ENCODE measurements at regions not wholly inside any gene's neighbourhood (a gene's known extent, or its start where the extent isn't known, plus 50 kb on each side); places are given as distances from the start of the nearest gene placed in this dataset.

DNA sequence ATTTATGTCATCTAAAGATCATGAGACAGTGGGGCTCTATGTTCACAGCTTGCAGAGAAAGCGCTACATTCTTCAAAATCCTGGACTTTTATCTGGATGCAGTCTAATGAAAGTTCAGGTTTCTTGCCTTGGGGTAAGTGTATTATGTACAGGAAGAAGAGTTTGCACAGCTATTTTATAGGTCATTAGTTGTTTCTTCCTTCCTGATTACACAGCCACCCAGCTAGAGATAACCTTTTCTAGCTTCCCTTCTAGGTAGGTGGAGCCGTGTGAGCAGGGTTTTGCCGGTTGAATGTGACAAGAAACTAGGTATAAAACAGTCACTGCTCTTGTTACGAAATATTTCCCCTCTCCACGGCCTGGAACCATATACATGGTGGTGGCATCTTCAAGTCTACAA, 800.8 kb upstream of the SOX11 start:
- ATAC-seq (no peak), DNase-seq (ENCODE audit: low spot score) (no peak)
- H3K27me3 Mint-ChIP-seq = no peaks in the 10 kb centered on the region
- H3K4me1 Mint-ChIP-seq (ENCODE audit: low read depth in 2 of 2) = no peaks in the 10 kb centered on the region
- H3K9me3 Mint-ChIP-seq = peaks cover 8% of the 10 kb centered on the region
- H3K4me3 Mint-ChIP-seq = no peak overlapping the region
- no peak overlapping the region for H3K27ac Mint-ChIP-seq
- no peaks in the 10 kb centered on the region for H3K36me3 Mint-ChIP-seq

GRCh38 chr2:4895371-4895770, 796.8 kb upstream of the SOX11 start:
- H3K36me3 Mint-ChIP-seq = no peaks in the 10 kb centered on the region
- H3K4me3 Mint-ChIP-seq = no peak overlapping the region
- DNase-seq (ENCODE audit: low spot score) = no peak
- H3K9me3 Mint-ChIP-seq = peaks cover 12% of the 10 kb centered on the region
- no peak overlapping the region for H3K27ac Mint-ChIP-seq
- no peaks in the 10 kb centered on the region for H3K4me1 Mint-ChIP-seq (ENCODE audit: low read depth in 2 of 2)
- H3K27me3 Mint-ChIP-seq = no peaks in the 10 kb centered on the region
- ATAC-seq = no peak

DNA sequence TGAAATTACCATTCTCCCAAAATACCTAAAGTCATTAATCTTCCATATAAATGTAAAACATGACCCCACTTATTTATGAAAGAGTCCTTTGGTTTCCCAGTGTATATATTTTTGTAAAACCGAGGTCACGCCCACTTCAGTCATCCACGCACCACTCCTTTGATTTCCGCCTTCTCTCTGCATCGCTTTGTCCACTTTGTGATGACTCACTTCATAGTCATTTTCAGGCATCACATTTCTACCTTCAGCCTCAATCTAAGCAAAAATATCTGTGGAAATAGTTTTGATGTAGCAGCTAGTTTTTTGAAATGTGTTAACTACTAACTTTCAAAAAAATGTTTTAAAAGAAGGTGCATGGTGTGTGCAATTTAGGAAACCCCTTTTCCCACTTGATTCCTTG, 793.5 kb upstream of the SOX11 start:
- no peak for DNase-seq (ENCODE audit: low spot score)
- Mint-ChIP-seq H3K9me3 (peaks cover 15% of the 10 kb centered on the region), H3K4me1 (ENCODE audit: low read depth in 2 of 2) (no peaks in the 10 kb centered on the region), H3K36me3 (peaks cover 4% of the 10 kb centered on the region), H3K27ac (no peak overlapping the region), H3K27me3 (no peaks in the 10 kb centered on the region), H3K4me3 (no peak overlapping the region)
- no peak for ATAC-seq

- Mint-ChIP-seq H3K27ac (no peak overlapping the region), H3K9me3 (peaks cover 15% of the 10 kb centered on the region), H3K36me3 (peaks cover 4% of the 10 kb centered on the region), H3K4me3 (no peak overlapping the region), H3K27me3 (no peaks in the 10 kb centered on the region), H3K4me1 (ENCODE audit: low read depth in 2 of 2) (no peaks in the 10 kb centered on the region)
- DNase-seq (ENCODE audit: low spot score) (no peak), ATAC-seq (no peak)
Observed at GRCh38 chr2:4900242-4900641, 791.9 kb upstream of the SOX11 start.

- Mint-ChIP-seq H3K27me3 (no peaks in the 10 kb centered on the region), H3K27ac (no peak overlapping the region), H3K9me3 (peaks cover 16% of the 10 kb centered on the region), H3K4me1 (ENCODE audit: low read depth in 2 of 2) (no peaks in the 10 kb centered on the region), H3K4me3 (no peak overlapping the region), H3K36me3 (peaks cover 4% of the 10 kb centered on the region)
- no peak for ATAC-seq
- DNase-seq (ENCODE audit: low spot score) = no peak
Observed at GRCh38 chr2:4900861-4901770, 791.1 kb upstream of the SOX11 start.

DNA sequence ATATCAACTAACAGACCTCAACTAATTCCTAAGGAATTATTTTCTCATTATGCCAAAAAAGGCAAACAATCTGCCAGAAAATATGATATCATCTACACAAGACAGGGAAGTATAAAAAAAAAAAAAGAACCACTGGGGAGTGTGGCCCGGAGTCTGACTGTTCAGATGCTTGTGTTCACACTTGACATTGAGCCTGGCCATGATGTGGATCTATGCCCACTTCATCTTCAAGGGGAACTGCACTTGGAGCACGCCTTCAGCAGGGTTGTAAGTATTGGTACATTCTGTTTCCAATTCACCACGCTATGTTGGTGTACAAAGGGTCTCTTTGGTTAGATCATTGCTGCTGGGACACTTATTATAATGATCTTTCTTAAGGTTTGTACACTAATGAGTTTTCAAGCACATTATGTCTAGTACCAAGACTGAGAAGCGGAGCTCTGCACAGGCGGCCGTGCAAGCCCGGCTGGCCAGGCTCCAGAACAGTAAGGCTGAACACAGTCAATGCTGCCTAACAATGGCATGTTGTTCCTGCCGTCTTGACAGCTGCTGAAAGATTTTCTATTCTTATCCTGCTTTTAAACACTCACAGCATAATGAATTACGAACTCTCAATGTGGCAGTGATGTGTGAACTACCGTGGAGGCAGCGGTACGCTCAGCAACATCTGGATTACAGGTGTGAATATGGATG, 788.4 kb upstream of the SOX11 start:
- Mint-ChIP-seq H3K36me3 (peaks cover 4% of the 10 kb centered on the region), H3K9me3 (peaks cover 16% of the 10 kb centered on the region), H3K27me3 (no peaks in the 10 kb centered on the region), H3K4me1 (ENCODE audit: low read depth in 2 of 2) (no peaks in the 10 kb centered on the region), H3K4me3 (no peak overlapping the region), H3K27ac (no peak overlapping the region)
- DNase-seq (ENCODE audit: low spot score) = no peak
- ATAC-seq = no peak

DNA sequence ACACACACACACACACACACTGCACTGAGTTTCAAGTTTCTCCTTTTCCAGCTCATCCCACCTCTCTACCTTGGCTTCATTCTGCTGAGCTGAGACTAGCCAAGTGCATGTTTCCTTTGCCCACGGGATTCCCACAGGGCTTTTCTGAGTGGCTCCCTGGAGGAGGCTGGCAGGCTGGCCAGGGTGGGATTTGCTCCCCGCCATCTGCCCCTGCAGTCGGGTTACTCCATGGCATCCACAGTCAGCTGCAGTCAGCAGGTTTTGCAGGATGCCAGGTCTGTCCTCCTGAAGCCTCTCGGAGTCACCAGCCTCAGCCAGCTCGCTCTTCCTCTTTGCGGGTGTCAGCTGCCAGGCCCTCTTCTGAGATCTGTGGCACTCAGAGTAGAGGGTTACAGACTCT, 783.7 kb upstream of the SOX11 start:
- DNase-seq (ENCODE audit: low spot score) (no peak), ATAC-seq (peak in 1 of 2 donors; percentile 27)
- no peaks in the 10 kb centered on the region for H3K4me1 Mint-ChIP-seq (ENCODE audit: low read depth in 2 of 2)
- no peak overlapping the region for H3K4me3 Mint-ChIP-seq
- no peak overlapping the region for H3K27ac Mint-ChIP-seq
- H3K9me3 Mint-ChIP-seq = peaks cover 17% of the 10 kb centered on the region
- H3K27me3 Mint-ChIP-seq = no peaks in the 10 kb centered on the region
- H3K36me3 Mint-ChIP-seq = no peaks in the 10 kb centered on the region

GRCh38 chr2:4909346-4910009, 782.7 kb upstream of the SOX11 start:
- H3K4me3 Mint-ChIP-seq = no peak overlapping the region
- ATAC-seq = no peak
- peaks cover 17% of the 10 kb centered on the region for H3K9me3 Mint-ChIP-seq
- DNase-seq (ENCODE audit: low spot score) = no peak
- no peaks in the 10 kb centered on the region for H3K4me1 Mint-ChIP-seq (ENCODE audit: low read depth in 2 of 2)
- H3K27ac Mint-ChIP-seq = no peak overlapping the region
- H3K27me3 Mint-ChIP-seq = no peaks in the 10 kb centered on the region
- H3K36me3 Mint-ChIP-seq = no peaks in the 10 kb centered on the region

- no peak for ATAC-seq
- DNase-seq (ENCODE audit: low spot score) = no peak
- Mint-ChIP-seq H3K9me3 (peaks cover 14% of the 10 kb centered on the region), H3K4me1 (ENCODE audit: low read depth in 2 of 2) (no peaks in the 10 kb centered on the region), H3K4me3 (no peak overlapping the region), H3K27ac (no peak overlapping the region), H3K27me3 (no peaks in the 10 kb centered on the region), H3K36me3 (no peaks in the 10 kb centered on the region)
Observed at GRCh38 chr2:4914036-4914435, 778.1 kb upstream of the SOX11 start.

DNA sequence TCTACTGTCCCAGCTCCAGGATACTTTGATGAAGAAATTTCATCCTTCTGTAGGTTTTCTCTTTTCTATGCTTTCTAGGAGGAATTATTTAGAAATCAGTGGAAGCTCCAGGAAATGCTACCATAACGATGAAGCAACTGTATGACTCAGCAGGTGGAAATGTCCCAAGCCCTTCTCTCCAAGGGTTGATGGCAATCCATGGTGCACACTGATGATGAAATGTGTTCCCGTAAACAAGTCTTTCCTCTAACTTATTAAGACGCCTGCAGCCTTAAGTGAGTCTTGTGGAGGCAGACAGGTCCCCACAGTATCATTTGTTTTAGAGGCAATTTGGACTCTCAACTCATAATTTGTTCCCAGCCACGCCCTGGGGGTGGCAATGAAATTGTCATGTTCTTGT, 777.6 kb upstream of the SOX11 start:
- no peaks in the 10 kb centered on the region for H3K27me3 Mint-ChIP-seq
- no peak for DNase-seq (ENCODE audit: low spot score)
- H3K27ac Mint-ChIP-seq = no peak overlapping the region
- H3K4me1 Mint-ChIP-seq (ENCODE audit: low read depth in 2 of 2) = no peaks in the 10 kb centered on the region
- peaks cover 10% of the 10 kb centered on the region for H3K9me3 Mint-ChIP-seq
- no peaks in the 10 kb centered on the region for H3K36me3 Mint-ChIP-seq
- ATAC-seq = no peak
- H3K4me3 Mint-ChIP-seq = no peak overlapping the region

DNA sequence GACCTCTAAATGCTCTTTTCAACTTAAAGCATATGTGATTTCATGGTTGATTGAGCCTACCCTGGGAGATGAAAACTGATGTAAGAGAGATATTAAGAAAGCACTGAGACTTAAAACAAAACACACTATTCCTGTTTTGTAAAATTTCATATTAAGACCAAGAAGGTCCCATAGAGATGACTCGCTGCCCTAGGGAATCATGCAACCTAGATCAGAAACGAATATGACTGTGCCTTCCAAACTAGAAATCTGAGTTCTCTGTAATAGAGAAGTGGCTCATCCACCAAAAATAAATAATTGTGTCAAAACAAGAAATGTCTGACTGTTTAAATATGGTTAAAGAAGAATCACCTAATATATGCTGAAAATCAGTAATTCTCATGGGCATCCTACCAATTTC, 776.8 kb upstream of the SOX11 start:
- Mint-ChIP-seq H3K4me1 (ENCODE audit: low read depth in 2 of 2) (no peaks in the 10 kb centered on the region), H3K9me3 (peaks cover 9% of the 10 kb centered on the region), H3K27me3 (no peaks in the 10 kb centered on the region), H3K36me3 (no peaks in the 10 kb centered on the region), H3K27ac (no peak overlapping the region), H3K4me3 (no peak overlapping the region)
- ATAC-seq (no peak), DNase-seq (ENCODE audit: low spot score) (no peak)

DNA sequence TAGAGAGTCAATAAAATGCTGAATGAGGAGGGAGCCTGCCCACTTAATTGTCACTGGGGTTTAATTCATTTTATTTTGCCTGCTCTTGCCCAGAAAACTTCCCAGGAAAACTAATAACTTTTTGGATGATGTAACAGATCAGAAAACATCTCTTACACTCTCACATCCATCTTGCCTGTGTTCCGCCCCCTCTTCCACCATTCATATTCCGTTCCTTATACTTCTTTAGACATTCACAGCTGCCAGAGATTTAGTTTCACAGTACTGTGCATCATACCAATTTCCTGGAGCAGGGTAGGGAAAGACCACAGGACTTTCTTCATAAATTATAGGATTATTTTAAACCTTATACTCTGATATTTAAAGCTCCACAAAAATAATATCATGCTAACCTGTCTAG, 776.1 kb upstream of the SOX11 start:
- no peaks in the 10 kb centered on the region for H3K4me1 Mint-ChIP-seq (ENCODE audit: low read depth in 2 of 2)
- no peaks in the 10 kb centered on the region for H3K27me3 Mint-ChIP-seq

GRCh38 chr2:4930704-4931103, 761.5 kb upstream of the SOX11 start:
- no peaks in the 10 kb centered on the region for H3K27me3 Mint-ChIP-seq
- DNase-seq (ENCODE audit: low spot score) = no peak
- no peak overlapping the region for H3K27ac Mint-ChIP-seq
- H3K36me3 Mint-ChIP-seq = peaks cover 4% of the 10 kb centered on the region
- no peak for ATAC-seq
- H3K9me3 Mint-ChIP-seq = peaks cover 10% of the 10 kb centered on the region
- no peaks in the 10 kb centered on the region for H3K4me1 Mint-ChIP-seq (ENCODE audit: low read depth in 2 of 2)
- H3K4me3 Mint-ChIP-seq = no peak overlapping the region

More for the DNA sequence above, 776.1 kb upstream of the SOX11 start:
- Mint-ChIP-seq H3K9me3 (peaks cover 9% of the 10 kb centered on the region), H3K4me3 (no peak overlapping the region), H3K27ac (no peak overlapping the region), H3K36me3 (no peaks in the 10 kb centered on the region)
- ATAC-seq (no peak), DNase-seq (ENCODE audit: low spot score) (no peak)

- no peak for DNase-seq (ENCODE audit: low spot score)
- no peak for ATAC-seq
- Mint-ChIP-seq H3K27me3 (no peaks in the 10 kb centered on the region), H3K4me1 (ENCODE audit: low read depth in 2 of 2) (no peaks in the 10 kb centered on the region), H3K27ac (no peak overlapping the region), H3K4me3 (no peak overlapping the region), H3K9me3 (peaks cover 13% of the 10 kb centered on the region), H3K36me3 (peaks cover 8% of the 10 kb centered on the region)
Observed at GRCh38 chr2:4931721-4932365, 760.3 kb upstream of the SOX11 start.
